ENCODE measurements at regions not wholly inside any gene's neighbourhood (a gene's known extent, or its start where the extent isn't known, plus 50 kb on each side); places are given as distances from the start of the nearest gene placed in this dataset.

DNA sequence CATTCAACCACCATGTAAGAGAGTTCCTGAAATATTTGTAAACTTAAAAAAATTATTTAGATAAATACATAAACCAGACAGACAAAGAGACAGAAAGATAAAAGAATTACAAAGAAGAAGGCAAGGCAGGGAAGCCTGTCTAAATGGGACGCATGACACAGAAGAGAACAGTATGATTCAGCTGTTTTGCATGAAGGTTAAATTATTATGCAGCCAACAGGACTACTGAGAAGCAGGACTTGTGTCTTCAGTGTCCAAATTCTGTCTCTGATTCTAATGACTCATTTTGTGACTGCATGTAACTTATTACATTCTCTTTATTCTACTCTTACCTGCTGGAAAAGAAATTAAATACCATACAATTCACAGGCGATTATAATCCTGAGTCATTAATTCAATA is 340.4 kb upstream of the KCNMB2 start:
- TF ChIP-seq, protein P1, sequence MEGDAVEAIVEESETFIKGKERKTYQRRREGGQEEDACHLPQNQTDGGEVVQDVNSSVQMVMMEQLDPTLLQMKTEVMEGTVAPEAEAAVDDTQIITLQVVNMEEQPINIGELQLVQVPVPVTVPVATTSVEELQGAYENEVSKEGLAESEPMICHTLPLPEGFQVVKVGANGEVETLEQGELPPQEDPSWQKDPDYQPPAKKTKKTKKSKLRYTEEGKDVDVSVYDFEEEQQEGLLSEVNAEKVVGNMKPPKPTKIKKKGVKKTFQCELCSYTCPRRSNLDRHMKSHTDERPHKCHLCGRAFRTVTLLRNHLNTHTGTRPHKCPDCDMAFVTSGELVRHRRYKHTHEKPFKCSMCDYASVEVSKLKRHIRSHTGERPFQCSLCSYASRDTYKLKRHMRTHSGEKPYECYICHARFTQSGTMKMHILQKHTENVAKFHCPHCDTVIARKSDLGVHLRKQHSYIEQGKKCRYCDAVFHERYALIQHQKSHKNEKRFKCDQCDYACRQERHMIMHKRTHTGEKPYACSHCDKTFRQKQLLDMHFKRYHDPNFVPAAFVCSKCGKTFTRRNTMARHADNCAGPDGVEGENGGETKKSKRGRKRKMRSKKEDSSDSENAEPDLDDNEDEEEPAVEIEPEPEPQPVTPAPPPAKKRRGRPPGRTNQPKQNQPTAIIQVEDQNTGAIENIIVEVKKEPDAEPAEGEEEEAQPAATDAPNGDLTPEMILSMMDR (IDR thresholded peaks at IDR 0.05), result no peak
- TF ChIP-seq POLR2A (IDR thresholded peaks at IDR 0.05; ENCODE audit: low read depth) (no peak), EP300 (IDR thresholded peaks at IDR 0.05) (no peak), POLR2AphosphoS5 (IDR thresholded peaks at IDR 0.05) (no peak)
